AG04449 (cell line): ENCODE measurements at regions not wholly inside any gene's neighbourhood (a gene's known extent, or its start where the extent isn't known, plus 50 kb on each side); places are given as distances from the start of the nearest gene placed in this dataset.
A peak's percentile ranks its signal among the peaks of the same experiment; 100 is the strongest.

Experiments used
- CTCF ChIA-PET: fragments of 350-600 bp; formaldehyde crosslinking; extraction: SDS; loops from one replicate; lab custom pipeline; 2021; ENCODE audit warnings: antibody characterized with exemption; lab: Yijun Ruan, JAX
- POLR2A ChIA-PET: fragments of 400-600, 350-600 bp; formaldehyde crosslinking; extraction: SDS; loops from one replicate; lab custom pipeline; 2020; ENCODE audit warnings: antibody characterized with exemption, inconsistent platforms; lab: Yijun Ruan, JAX
- DNase-seq: peaks from one replicate; pipeline ENCODE4 v3.0.0-alpha.2; 2010; ENCODE audit warnings: low read depth, low spot score
- H3K4me3 ChIP-seq: 2 replicates; pipeline ENCODE4 v1.5.1; 2011; ENCODE audit warnings: low read depth, mild to moderate bottlenecking, control low read depth, low read length
- TF ChIP-seq, protein P1 (sequence below): IDR thresholded peaks from one replicate; pipeline ENCODE4 v1.5.1; 2011; ENCODE audit warnings: mild to moderate bottlenecking, moderate library complexity, low read length, control low read depth, inconsistent platforms; ENCODE audit not compliant: insufficient read depth; ENCODE audit errors: missing control alignments

- no peak for DNase-seq
- ChIA-PET CTCF (interaction anchor here (0.6 to 3.6 kb wide), 10 partner anchors 9 to 1044 kb away, joined by 3 to 30 read pairs (median 4); no protein-coding TSS in a partner anchor), POLR2A (no interaction called here)
- TF ChIP-seq, protein P1, sequence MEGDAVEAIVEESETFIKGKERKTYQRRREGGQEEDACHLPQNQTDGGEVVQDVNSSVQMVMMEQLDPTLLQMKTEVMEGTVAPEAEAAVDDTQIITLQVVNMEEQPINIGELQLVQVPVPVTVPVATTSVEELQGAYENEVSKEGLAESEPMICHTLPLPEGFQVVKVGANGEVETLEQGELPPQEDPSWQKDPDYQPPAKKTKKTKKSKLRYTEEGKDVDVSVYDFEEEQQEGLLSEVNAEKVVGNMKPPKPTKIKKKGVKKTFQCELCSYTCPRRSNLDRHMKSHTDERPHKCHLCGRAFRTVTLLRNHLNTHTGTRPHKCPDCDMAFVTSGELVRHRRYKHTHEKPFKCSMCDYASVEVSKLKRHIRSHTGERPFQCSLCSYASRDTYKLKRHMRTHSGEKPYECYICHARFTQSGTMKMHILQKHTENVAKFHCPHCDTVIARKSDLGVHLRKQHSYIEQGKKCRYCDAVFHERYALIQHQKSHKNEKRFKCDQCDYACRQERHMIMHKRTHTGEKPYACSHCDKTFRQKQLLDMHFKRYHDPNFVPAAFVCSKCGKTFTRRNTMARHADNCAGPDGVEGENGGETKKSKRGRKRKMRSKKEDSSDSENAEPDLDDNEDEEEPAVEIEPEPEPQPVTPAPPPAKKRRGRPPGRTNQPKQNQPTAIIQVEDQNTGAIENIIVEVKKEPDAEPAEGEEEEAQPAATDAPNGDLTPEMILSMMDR: no peak
- no peak overlapping the region for H3K4me3 ChIP-seq
Measured at GRCh38 chr11:109696191-109696897, 274.4 kb downstream of the C11orf87 start.

- ChIA-PET CTCF (interaction anchor here (0.6 to 3.6 kb wide), 12 partner anchors 10 to 1045 kb away, joined by 3 to 30 read pairs (median 4); no protein-coding TSS in a partner anchor), POLR2A (no interaction called here)
- DNase-seq: no peak
- TF ChIP-seq, protein P1: peak; percentile 68
- no peak overlapping the region for H3K4me3 ChIP-seq
Measured at GRCh38 chr11:109697140-109697843, 275.3 kb downstream of the C11orf87 start.

- CTCF ChIA-PET: interaction anchor here (0.6 to 3.6 kb wide), 7 partner anchors 11 to 1000 kb away, joined by 3 to 30 read pairs (median 3); no protein-coding TSS in a partner anchor
Measured at GRCh38 chr11:109698237-109698636, 276.2 kb downstream of the C11orf87 start.

DNA sequence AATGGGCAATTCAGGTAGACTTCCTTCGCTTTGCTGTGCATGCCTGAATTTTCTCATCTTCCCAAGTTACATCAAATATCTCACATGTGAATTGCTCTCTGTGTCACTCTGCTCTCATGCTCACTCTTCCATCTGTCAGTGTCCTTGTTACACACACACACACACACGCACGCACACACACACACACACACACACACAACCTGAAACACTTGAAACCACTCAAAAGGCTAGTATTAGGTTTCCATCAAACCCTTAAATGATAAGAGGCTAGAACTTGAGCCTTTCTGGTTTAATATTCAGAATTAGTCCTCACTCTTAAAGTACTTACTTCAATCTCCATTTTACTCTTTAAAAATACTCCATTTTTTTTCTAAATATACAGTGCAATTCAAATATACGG lies 282.4 kb downstream of the C11orf87 start:
- CTCF ChIA-PET: interaction anchor here (2.2 kb wide), 1 partner anchor 9 kb away, joined by 5 read pairs; no protein-coding TSS in a partner anchor
- DNase-seq: no peak
- H3K4me3 ChIP-seq: no peak overlapping the region
- POLR2A ChIA-PET: no interaction called here
- TF ChIP-seq, protein P1: no peak

More at GRCh38 chr11:109698237-109698636, 276.2 kb downstream of the C11orf87 start:
- no peak for DNase-seq
- TF ChIP-seq, protein P1: no peak
- H3K4me3 ChIP-seq: no peak overlapping the region
- POLR2A ChIA-PET: no interaction called here

DNA sequence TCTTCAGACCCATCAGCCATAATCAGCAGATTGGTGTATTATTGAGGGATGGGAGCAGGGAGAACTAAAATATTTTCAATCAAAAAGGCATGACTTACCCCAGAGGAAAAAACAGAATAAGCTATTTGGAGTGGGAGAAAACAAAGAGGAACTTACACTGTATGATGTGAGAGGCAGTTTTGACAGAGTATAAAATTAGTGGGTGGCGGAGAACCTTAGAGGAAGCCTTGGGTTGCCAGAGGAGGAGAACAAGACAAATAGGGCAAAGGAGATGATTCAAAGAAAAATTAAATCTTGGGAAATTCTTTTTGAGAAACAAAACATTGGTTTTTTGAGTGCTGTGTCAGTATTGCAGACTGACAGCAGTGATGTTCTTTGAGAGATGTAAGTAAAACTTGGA lies 285.0 kb downstream of the C11orf87 start:
- CTCF ChIA-PET: no interaction called here
- TF ChIP-seq, protein P1: no peak
- POLR2A ChIA-PET: no interaction called here
- DNase-seq: no peak
- no peak overlapping the region for H3K4me3 ChIP-seq

DNA sequence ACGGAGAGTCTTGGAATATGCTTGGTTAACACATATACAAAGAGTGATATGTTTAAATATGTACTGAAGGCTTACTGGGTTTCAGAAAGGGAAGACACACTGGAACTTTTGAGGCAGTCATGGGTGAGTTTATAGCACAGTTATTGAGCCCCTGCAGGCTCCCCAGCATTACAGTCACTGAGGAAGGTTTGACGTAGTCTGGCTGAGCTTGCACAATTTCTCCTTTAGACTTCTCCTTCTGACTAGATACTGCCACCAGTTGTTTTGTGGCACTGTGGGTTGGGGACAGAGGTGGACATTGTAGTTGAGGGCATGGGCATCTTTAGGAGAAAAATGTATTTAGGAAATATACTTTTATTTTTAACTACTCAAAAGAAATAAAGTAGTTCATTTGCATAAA lies 285.4 kb downstream of the C11orf87 start:
- CTCF ChIA-PET: no interaction called here
- TF ChIP-seq, protein P1: no peak
- no peak overlapping the region for H3K4me3 ChIP-seq

More for the DNA sequence above, 285.4 kb downstream of the C11orf87 start:
- no peak for DNase-seq
- POLR2A ChIA-PET: no interaction called here
